ENCODE measurements at regions not wholly inside any gene's neighbourhood (a gene's known extent, or its start where the extent isn't known, plus 50 kb on each side); places are given as distances from the start of the nearest gene placed in this dataset.
A peak's percentile ranks its signal among the peaks of the same experiment; 100 is the strongest.

GRCh38 chr9:86424251-86424891 is 70.2 kb upstream of the TUT7 start:
- Histone ChIP-seq H3K4me3 (ENCODE audit: low read length in 3 of 3) (no peak overlapping the region), H3K27ac (ENCODE audit: low read depth, low read length) (no peak overlapping the region), H3K4me1 (ENCODE audit: control insufficient read depth in 3 of 3, insufficient read depth in 3 of 3, low read length in 3 of 3) (peaks cover 0 to 3% (median 0%) of the 10 kb centered on the region in 3 donors), H3K36me3 (ENCODE audit: control insufficient read depth in 3 of 3, insufficient read depth in 3 of 3, low read length in 3 of 3) (no peaks in the 10 kb centered on the region), H3K9me3 (ENCODE audit: control insufficient read depth in 3 of 3, low read length in 3 of 3) (no peaks in the 10 kb centered on the region), H3K9ac (ENCODE audit: low read depth in 1 of 3, low read length in 3 of 3) (no peak overlapping the region), H3K27me3 (ENCODE audit: control insufficient read depth in 3 of 3, insufficient read depth in 3 of 3, low read length in 3 of 3) (no peaks in the 10 kb centered on the region)

- Histone ChIP-seq H3K9me3 (ENCODE audit: control insufficient read depth in 3 of 3, low read length in 3 of 3) (no peaks in the 10 kb centered on the region), H3K4me3 (ENCODE audit: low read length in 3 of 3) (no peak overlapping the region), H3K4me1 (ENCODE audit: control insufficient read depth in 3 of 3, insufficient read depth in 3 of 3, low read length in 3 of 3) (no peaks in the 10 kb centered on the region), H3K27ac (ENCODE audit: low read depth, low read length) (no peak overlapping the region), H3K27me3 (ENCODE audit: control insufficient read depth in 3 of 3, insufficient read depth in 3 of 3, low read length in 3 of 3) (no peaks in the 10 kb centered on the region), H3K36me3 (ENCODE audit: control insufficient read depth in 3 of 3, insufficient read depth in 3 of 3, low read length in 3 of 3) (no peaks in the 10 kb centered on the region), H3K9ac (ENCODE audit: low read depth in 1 of 3, low read length in 3 of 3) (no peak overlapping the region)
Measured at GRCh38 chr9:86413971-86414880, 60.0 kb upstream of the TUT7 start.

GRCh38 chr9:86410281-86410680 is 56.1 kb upstream of the TUT7 start:
- Histone ChIP-seq H3K27me3 (ENCODE audit: control insufficient read depth in 3 of 3, insufficient read depth in 3 of 3, low read length in 3 of 3) (no peaks in the 10 kb centered on the region), H3K9ac (ENCODE audit: low read depth in 1 of 3, low read length in 3 of 3) (no peak overlapping the region), H3K4me3 (ENCODE audit: low read length in 3 of 3) (no peak overlapping the region), H3K9me3 (ENCODE audit: control insufficient read depth in 3 of 3, low read length in 3 of 3) (no peaks in the 10 kb centered on the region), H3K36me3 (ENCODE audit: control insufficient read depth in 3 of 3, insufficient read depth in 3 of 3, low read length in 3 of 3) (no peaks in the 10 kb centered on the region), H3K4me1 (ENCODE audit: control insufficient read depth in 3 of 3, insufficient read depth in 3 of 3, low read length in 3 of 3) (peaks cover 6 to 11% (median 9%) of the 10 kb centered on the region in 3 donors), H3K27ac (ENCODE audit: low read depth, low read length) (no peak overlapping the region)

GRCh38 chr9:86408121-86408520 is 53.9 kb upstream of the TUT7 start:
- Histone ChIP-seq H3K36me3 (ENCODE audit: control insufficient read depth in 3 of 3, insufficient read depth in 3 of 3, low read length in 3 of 3) (no peaks in the 10 kb centered on the region), H3K4me1 (ENCODE audit: control insufficient read depth in 3 of 3, insufficient read depth in 3 of 3, low read length in 3 of 3) (peaks cover 6 to 11% (median 9%) of the 10 kb centered on the region in 3 donors), H3K27me3 (ENCODE audit: control insufficient read depth in 3 of 3, insufficient read depth in 3 of 3, low read length in 3 of 3) (no peaks in the 10 kb centered on the region), H3K9ac (ENCODE audit: low read depth in 1 of 3, low read length in 3 of 3) (no peak overlapping the region), H3K9me3 (ENCODE audit: control insufficient read depth in 3 of 3, low read length in 3 of 3) (no peaks in the 10 kb centered on the region), H3K4me3 (ENCODE audit: low read length in 3 of 3) (no peak overlapping the region), H3K27ac (ENCODE audit: low read depth, low read length) (no peak overlapping the region)

- no peak overlapping the region for H3K27ac ChIP-seq (ENCODE audit: low read depth, low read length)
- no peaks in the 10 kb centered on the region for H3K36me3 ChIP-seq (ENCODE audit: control insufficient read depth in 3 of 3, insufficient read depth in 3 of 3, low read length in 3 of 3)
Measured at GRCh38 chr9:86407022-86407421, 52.8 kb upstream of the TUT7 start.

GRCh38 chr9:86406366-86406765 is 52.2 kb upstream of the TUT7 start:
- H3K9ac ChIP-seq (ENCODE audit: low read depth in 1 of 3, low read length in 3 of 3) = no peak overlapping the region
- H3K27ac ChIP-seq (ENCODE audit: low read depth, low read length) = no peak overlapping the region
- H3K4me1 ChIP-seq (ENCODE audit: control insufficient read depth in 3 of 3, insufficient read depth in 3 of 3, low read length in 3 of 3) = peaks cover 6 to 11% (median 9%) of the 10 kb centered on the region in 3 donors
- H3K4me3 ChIP-seq (ENCODE audit: low read length in 3 of 3) = no peak overlapping the region
- no peaks in the 10 kb centered on the region for H3K9me3 ChIP-seq (ENCODE audit: control insufficient read depth in 3 of 3, low read length in 3 of 3)
- H3K36me3 ChIP-seq (ENCODE audit: control insufficient read depth in 3 of 3, insufficient read depth in 3 of 3, low read length in 3 of 3) = no peaks in the 10 kb centered on the region
- no peaks in the 10 kb centered on the region for H3K27me3 ChIP-seq (ENCODE audit: control insufficient read depth in 3 of 3, insufficient read depth in 3 of 3, low read length in 3 of 3)

More at GRCh38 chr9:86407022-86407421, 52.8 kb upstream of the TUT7 start:
- no peaks in the 10 kb centered on the region for H3K27me3 ChIP-seq (ENCODE audit: control insufficient read depth in 3 of 3, insufficient read depth in 3 of 3, low read length in 3 of 3)
- H3K4me1 ChIP-seq (ENCODE audit: control insufficient read depth in 3 of 3, insufficient read depth in 3 of 3, low read length in 3 of 3) = peaks cover 6 to 11% (median 9%) of the 10 kb centered on the region in 3 donors
- no peak overlapping the region for H3K9ac ChIP-seq (ENCODE audit: low read depth in 1 of 3, low read length in 3 of 3)
- no peaks in the 10 kb centered on the region for H3K9me3 ChIP-seq (ENCODE audit: control insufficient read depth in 3 of 3, low read length in 3 of 3)
- H3K4me3 ChIP-seq (ENCODE audit: low read length in 3 of 3) = no peak overlapping the region

- Histone ChIP-seq H3K4me3 (ENCODE audit: low read length in 3 of 3) (peak overlapping the region in 1 of 3 donors; percentile 48), H3K27me3 (ENCODE audit: control insufficient read depth in 3 of 3, insufficient read depth in 3 of 3, low read length in 3 of 3) (no peaks in the 10 kb centered on the region), H3K36me3 (ENCODE audit: control insufficient read depth in 3 of 3, insufficient read depth in 3 of 3, low read length in 3 of 3) (no peaks in the 10 kb centered on the region), H3K27ac (ENCODE audit: low read depth, low read length) (no peak overlapping the region), H3K4me1 (ENCODE audit: control insufficient read depth in 3 of 3, insufficient read depth in 3 of 3, low read length in 3 of 3) (peaks cover 6 to 11% (median 9%) of the 10 kb centered on the region in 3 donors), H3K9ac (ENCODE audit: low read depth in 1 of 3, low read length in 3 of 3) (no peak overlapping the region), H3K9me3 (ENCODE audit: control insufficient read depth in 3 of 3, low read length in 3 of 3) (no peaks in the 10 kb centered on the region)
Measured at GRCh38 chr9:86405926-86406325, 51.7 kb upstream of the TUT7 start.

- Histone ChIP-seq H3K4me1 (ENCODE audit: control insufficient read depth in 3 of 3, insufficient read depth in 3 of 3, low read length in 3 of 3) (peaks cover 6 to 11% (median 9%) of the 10 kb centered on the region in 3 donors), H3K4me3 (ENCODE audit: low read length in 3 of 3) (no peak overlapping the region), H3K36me3 (ENCODE audit: control insufficient read depth in 3 of 3, insufficient read depth in 3 of 3, low read length in 3 of 3) (no peaks in the 10 kb centered on the region), H3K9me3 (ENCODE audit: control insufficient read depth in 3 of 3, low read length in 3 of 3) (no peaks in the 10 kb centered on the region), H3K27me3 (ENCODE audit: control insufficient read depth in 3 of 3, insufficient read depth in 3 of 3, low read length in 3 of 3) (no peaks in the 10 kb centered on the region), H3K27ac (ENCODE audit: low read depth, low read length) (no peak overlapping the region), H3K9ac (ENCODE audit: low read depth in 1 of 3, low read length in 3 of 3) (no peak overlapping the region)
Measured at GRCh38 chr9:86405086-86405491, 50.9 kb upstream of the TUT7 start.
